WTC11 (cell line): ENCODE measurements at regions not wholly inside any gene's neighbourhood (a gene's known extent, or its start where the extent isn't known, plus 50 kb on each side); places are given as distances from the start of the nearest gene placed in this dataset.

ENCODE experiments used
- ATAC-seq: fragments of 200-7000 bp; cut with Tn5 transposase; 2 replicates; pipeline ENCODE4 v1.10.0; 2021; ENCODE audit warnings: mild to moderate bottlenecking, moderate library complexity
- CTCF ChIA-PET: fragments of 300-600 bp; sonication (Branson Sonifier 250); formaldehyde crosslinking; loops from one replicate; lab custom pipeline; 2021; ENCODE audit warnings: antibody characterized with exemption; lab: Charles Lee
- POLR2A ChIA-PET: fragments of 350-600 bp; sonication (Branson Sonifier 250); formaldehyde crosslinking; loops from one replicate; lab custom pipeline; 2021; ENCODE audit warnings: antibody characterized with exemption; lab: Charles Lee
- DNase-seq: peaks from one replicate; pipeline ENCODE4 v3.0.0; 2021; ENCODE audit warnings: low spot score
- H3K27ac Mint-ChIP-seq: 2 replicates; pipeline ENCODE4 v1.8.0; 2021; ENCODE audit warnings: mixed read lengths
- H3K27me3 Mint-ChIP-seq: 2 replicates; pipeline ENCODE4 v1.8.0; 2021; ENCODE audit warnings: low read depth, mild to moderate bottlenecking, moderate library complexity, mixed read lengths
- H3K36me3 Mint-ChIP-seq: 2 replicates; pipeline ENCODE4 v1.8.0; 2021; ENCODE audit warnings: mixed read lengths
- H3K4me1 Mint-ChIP-seq: 2 replicates; pipeline ENCODE4 v1.8.0; 2022; ENCODE audit warnings: mixed read lengths
- H3K4me3 Mint-ChIP-seq: 2 replicates; pipeline ENCODE4 v1.8.0; 2021; ENCODE audit warnings: mild to moderate bottlenecking, moderate library complexity, mixed read lengths
- H3K9me3 Mint-ChIP-seq: 2 replicates; pipeline ENCODE4 v1.8.0; 2021; ENCODE audit warnings: mixed read lengths
- ATF1 ChIP-seq: sonication (generic); formaldehyde crosslinking; IDR thresholded peaks from 2 replicates; pipeline ENCODE4 v1.8.1; 2023; ENCODE audit warnings: mild to moderate bottlenecking, moderate library complexity, missing genetic modification reagents
- ATF2 ChIP-seq: sonication (generic); formaldehyde crosslinking; IDR thresholded peaks from 2 replicates; pipeline ENCODE4 v1.8.1; 2022; ENCODE audit warnings: low read depth, missing genetic modification reagents, borderline replicate concordance
- GTF2I ChIP-seq: fragments of 250-450 bp; sonication (Bioruptor Pico); conservative IDR thresholded peaks from 2 replicates; pipeline ENCODE4 v1.4.0; 2021; ENCODE audit warnings: mild to moderate bottlenecking
- NR1H2 ChIP-seq: sonication (generic); formaldehyde crosslinking; IDR thresholded peaks from 2 replicates; pipeline ENCODE4 v1.9.0; 2021; ENCODE audit warnings: mild to moderate bottlenecking, moderate library complexity, missing genetic modification reagents
- NR2C2 ChIP-seq: sonication (generic); formaldehyde crosslinking; IDR thresholded peaks from 2 replicates; pipeline ENCODE4 v1.8.0; 2022; ENCODE audit warnings: mild to moderate bottlenecking, missing genetic modification reagents
- NR3C1 ChIP-seq: sonication (generic); formaldehyde crosslinking; conservative IDR thresholded peaks from 2 replicates; pipeline ENCODE4 v1.8.1; 2023; ENCODE audit warnings: low read depth, mild to moderate bottlenecking, missing genetic modification reagents
- SOX15 ChIP-seq: fragments of 250-450 bp; sonication (Bioruptor Pico); IDR thresholded peaks from 2 replicates; pipeline ENCODE4 v1.9.0; 2021; ENCODE audit warnings: mild to moderate bottlenecking
- STAT6 ChIP-seq: sonication (generic); formaldehyde crosslinking; conservative IDR thresholded peaks from 2 replicates; pipeline ENCODE4 v1.8.1; 2023; ENCODE audit warnings: mild to moderate bottlenecking, low read depth, missing genetic modification reagents, moderate library complexity
- TEAD4 ChIP-seq: sonication (generic); formaldehyde crosslinking; IDR thresholded peaks from 2 replicates; pipeline ENCODE4 v1.8.0; 2022; ENCODE audit warnings: mild to moderate bottlenecking, missing genetic modification reagents
- TP53 ChIP-seq: sonication (generic); formaldehyde crosslinking; IDR thresholded peaks from 2 replicates; pipeline ENCODE4 v1.8.1; 2023; ENCODE audit warnings: mild to moderate bottlenecking, missing genetic modification reagents
- ZNF138 ChIP-seq: sonication (generic); formaldehyde crosslinking; conservative IDR thresholded peaks from 2 replicates; pipeline ENCODE4 v1.8.1; 2022; ENCODE audit warnings: mild to moderate bottlenecking, moderate library complexity, missing genetic modification reagents
- ZNF219 ChIP-seq: sonication (generic); formaldehyde crosslinking; IDR thresholded peaks from 2 replicates; pipeline ENCODE4 v1.8.0; 2023; ENCODE audit warnings: missing genetic modification reagents, mild to moderate bottlenecking, borderline replicate concordance
- TF ChIP-seq, protein P1 (sequence below): sonication (generic); formaldehyde crosslinking; IDR thresholded peaks from 2 replicates; pipeline ENCODE4 v1.8.1; 2022; ENCODE audit warnings: mild to moderate bottlenecking, moderate library complexity, missing genetic modification reagents
- TF ChIP-seq, protein P2 (sequence below): sonication (generic); formaldehyde crosslinking; IDR thresholded peaks from 2 replicates; pipeline ENCODE4 v1.8.1; 2023; ENCODE audit warnings: mild to moderate bottlenecking, missing genetic modification reagents
- TF ChIP-seq, protein P3 (sequence below): sonication (generic); formaldehyde crosslinking; IDR thresholded peaks from 2 replicates; pipeline ENCODE4 v1.8.0; 2022; ENCODE audit warnings: mild to moderate bottlenecking, missing genetic modification reagents
- TF ChIP-seq, protein P4 (sequence below): sonication (generic); formaldehyde crosslinking; IDR thresholded peaks from 2 replicates; pipeline ENCODE4 v1.8.1; 2022; ENCODE audit warnings: missing genetic modification reagents, borderline replicate concordance
- TF ChIP-seq, protein P5 (sequence below): sonication (generic); formaldehyde crosslinking; IDR thresholded peaks from 2 replicates; pipeline ENCODE4 v1.8.0; 2023; ENCODE audit warnings: missing genetic modification reagents, mild to moderate bottlenecking, borderline replicate concordance

DNA sequence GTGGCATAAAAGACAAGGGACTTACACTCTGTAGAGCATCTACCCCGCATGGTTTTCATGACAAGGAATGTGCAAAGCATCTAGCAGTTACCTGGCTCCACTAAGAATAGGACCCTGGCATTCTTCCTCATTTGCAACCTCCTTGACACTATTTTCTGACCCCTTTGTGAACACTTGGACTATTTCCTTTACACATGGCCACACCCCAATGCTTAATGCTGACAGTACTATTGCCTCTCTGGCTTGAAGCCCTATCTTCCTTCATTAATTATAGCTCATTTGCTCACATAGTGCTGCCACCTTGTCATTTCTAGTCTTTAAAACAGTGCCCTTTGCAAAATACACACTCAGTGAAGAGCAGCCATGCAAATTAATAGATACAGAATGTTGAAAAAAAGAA is 226.3 kb upstream of the VCX3A start:
- Mint-ChIP-seq H3K4me3 (no peak overlapping the region), H3K4me1 (peaks cover 7% of the 10 kb centered on the region), H3K27ac (no peak overlapping the region), H3K27me3 (no peaks in the 10 kb centered on the region), H3K36me3 (peaks cover 13% of the 10 kb centered on the region), H3K9me3 (peaks cover 20% of the 10 kb centered on the region)
- ChIA-PET CTCF (no interaction called here), POLR2A (no interaction called here)
- TF ChIP-seq, protein P1, sequence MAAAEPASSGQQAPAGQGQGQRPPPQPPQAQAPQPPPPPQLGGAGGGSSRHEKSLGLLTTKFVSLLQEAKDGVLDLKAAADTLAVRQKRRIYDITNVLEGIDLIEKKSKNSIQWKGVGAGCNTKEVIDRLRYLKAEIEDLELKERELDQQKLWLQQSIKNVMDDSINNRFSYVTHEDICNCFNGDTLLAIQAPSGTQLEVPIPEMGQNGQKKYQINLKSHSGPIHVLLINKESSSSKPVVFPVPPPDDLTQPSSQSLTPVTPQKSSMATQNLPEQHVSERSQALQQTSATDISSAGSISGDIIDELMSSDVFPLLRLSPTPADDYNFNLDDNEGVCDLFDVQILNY (CRISPR knock-in tag), result no peak
- TF ChIP-seq ZNF138 (CRISPR knock-in tag), result no peak
- TF ChIP-seq, protein P2, sequence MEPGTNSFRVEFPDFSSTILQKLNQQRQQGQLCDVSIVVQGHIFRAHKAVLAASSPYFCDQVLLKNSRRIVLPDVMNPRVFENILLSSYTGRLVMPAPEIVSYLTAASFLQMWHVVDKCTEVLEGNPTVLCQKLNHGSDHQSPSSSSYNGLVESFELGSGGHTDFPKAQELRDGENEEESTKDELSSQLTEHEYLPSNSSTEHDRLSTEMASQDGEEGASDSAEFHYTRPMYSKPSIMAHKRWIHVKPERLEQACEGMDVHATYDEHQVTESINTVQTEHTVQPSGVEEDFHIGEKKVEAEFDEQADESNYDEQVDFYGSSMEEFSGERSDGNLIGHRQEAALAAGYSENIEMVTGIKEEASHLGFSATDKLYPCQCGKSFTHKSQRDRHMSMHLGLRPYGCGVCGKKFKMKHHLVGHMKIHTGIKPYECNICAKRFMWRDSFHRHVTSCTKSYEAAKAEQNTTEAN (CRISPR knock-in tag), result no peak
- TF ChIP-seq ATF2 (CRISPR knock-in tag), result no peak
- TF ChIP-seq STAT6 (CRISPR knock-in tag), result no peak
- TF ChIP-seq TP53 (CRISPR knock-in tag), result no peak
- no peak for DNase-seq
- ATAC-seq, result no peak

DNA sequence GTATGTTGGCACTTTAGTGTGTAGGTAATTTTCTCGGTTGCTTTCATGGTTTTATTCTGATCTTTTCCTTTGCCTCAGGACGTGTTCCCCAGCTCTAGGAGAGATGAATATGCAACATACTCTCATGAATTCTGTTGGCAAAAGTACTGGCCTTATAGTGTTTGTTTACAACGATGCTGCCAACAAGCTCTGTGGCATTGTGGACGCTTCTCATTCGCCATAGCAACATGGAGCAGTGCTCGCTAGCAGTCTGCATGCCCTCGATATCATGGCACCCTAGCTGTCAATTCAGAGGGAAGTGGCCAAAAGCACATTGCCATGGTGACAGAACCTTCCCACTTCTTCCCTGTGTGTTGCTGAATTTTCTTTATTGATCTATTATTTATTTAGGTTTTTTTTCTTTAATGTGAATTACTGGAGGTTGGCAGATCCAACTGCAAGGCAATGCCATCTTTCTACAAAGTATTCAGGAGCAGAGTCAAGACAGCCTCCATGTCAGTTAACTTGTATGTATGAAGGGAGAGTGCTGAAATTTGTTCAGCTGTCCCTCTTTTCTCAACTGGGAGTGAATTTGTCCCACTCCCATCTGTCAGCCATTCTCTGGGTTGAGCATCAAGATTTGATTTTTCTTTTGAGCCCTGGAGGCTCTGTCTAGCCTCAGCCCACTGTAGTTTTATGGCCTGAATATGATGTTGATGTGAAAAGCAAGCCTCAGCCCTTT is 224.9 kb upstream of the VCX3A start:
- CTCF ChIA-PET, result no interaction called here
- TF ChIP-seq NR3C1 (CRISPR knock-in tag) (no peak), GTF2I (CRISPR knock-in tag) (no peak), NR1H2 (CRISPR knock-in tag) (no peak), ATF1 (CRISPR knock-in tag) (no peak), TEAD4 (CRISPR knock-in tag) (no peak), NR2C2 (CRISPR knock-in tag) (no peak), ZNF219 (no peak), SOX15 (CRISPR knock-in tag) (no peak)
- TF ChIP-seq, protein P3, sequence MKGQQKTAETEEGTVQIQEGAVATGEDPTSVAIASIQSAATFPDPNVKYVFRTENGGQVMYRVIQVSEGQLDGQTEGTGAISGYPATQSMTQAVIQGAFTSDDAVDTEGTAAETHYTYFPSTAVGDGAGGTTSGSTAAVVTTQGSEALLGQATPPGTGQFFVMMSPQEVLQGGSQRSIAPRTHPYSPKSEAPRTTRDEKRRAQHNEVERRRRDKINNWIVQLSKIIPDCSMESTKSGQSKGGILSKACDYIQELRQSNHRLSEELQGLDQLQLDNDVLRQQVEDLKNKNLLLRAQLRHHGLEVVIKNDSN (CRISPR knock-in tag), result no peak
- TF ChIP-seq, protein P4, sequence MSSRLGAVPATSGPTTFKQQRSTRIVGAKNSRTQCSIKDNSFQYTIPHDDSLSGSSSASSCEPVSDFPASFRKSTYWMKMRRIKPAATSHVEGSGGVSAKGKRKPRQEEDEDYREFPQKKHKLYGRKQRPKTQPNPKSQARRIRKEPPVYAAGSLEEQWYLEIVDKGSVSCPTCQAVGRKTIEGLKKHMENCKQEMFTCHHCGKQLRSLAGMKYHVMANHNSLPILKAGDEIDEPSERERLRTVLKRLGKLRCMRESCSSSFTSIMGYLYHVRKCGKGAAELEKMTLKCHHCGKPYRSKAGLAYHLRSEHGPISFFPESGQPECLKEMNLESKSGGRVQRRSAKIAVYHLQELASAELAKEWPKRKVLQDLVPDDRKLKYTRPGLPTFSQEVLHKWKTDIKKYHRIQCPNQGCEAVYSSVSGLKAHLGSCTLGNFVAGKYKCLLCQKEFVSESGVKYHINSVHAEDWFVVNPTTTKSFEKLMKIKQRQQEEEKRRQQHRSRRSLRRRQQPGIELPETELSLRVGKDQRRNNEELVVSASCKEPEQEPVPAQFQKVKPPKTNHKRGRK (CRISPR knock-in tag), result no peak
- TF ChIP-seq, protein P5, sequence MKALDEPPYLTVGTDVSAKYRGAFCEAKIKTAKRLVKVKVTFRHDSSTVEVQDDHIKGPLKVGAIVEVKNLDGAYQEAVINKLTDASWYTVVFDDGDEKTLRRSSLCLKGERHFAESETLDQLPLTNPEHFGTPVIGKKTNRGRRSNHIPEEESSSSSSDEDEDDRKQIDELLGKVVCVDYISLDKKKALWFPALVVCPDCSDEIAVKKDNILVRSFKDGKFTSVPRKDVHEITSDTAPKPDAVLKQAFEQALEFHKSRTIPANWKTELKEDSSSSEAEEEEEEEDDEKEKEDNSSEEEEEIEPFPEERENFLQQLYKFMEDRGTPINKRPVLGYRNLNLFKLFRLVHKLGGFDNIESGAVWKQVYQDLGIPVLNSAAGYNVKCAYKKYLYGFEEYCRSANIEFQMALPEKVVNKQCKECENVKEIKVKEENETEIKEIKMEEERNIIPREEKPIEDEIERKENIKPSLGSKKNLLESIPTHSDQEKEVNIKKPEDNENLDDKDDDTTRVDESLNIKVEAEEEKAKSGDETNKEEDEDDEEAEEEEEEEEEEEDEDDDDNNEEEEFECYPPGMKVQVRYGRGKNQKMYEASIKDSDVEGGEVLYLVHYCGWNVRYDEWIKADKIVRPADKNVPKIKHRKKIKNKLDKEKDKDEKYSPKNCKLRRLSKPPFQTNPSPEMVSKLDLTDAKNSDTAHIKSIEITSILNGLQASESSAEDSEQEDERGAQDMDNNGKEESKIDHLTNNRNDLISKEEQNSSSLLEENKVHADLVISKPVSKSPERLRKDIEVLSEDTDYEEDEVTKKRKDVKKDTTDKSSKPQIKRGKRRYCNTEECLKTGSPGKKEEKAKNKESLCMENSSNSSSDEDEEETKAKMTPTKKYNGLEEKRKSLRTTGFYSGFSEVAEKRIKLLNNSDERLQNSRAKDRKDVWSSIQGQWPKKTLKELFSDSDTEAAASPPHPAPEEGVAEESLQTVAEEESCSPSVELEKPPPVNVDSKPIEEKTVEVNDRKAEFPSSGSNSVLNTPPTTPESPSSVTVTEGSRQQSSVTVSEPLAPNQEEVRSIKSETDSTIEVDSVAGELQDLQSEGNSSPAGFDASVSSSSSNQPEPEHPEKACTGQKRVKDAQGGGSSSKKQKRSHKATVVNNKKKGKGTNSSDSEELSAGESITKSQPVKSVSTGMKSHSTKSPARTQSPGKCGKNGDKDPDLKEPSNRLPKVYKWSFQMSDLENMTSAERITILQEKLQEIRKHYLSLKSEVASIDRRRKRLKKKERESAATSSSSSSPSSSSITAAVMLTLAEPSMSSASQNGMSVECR (CRISPR knock-in tag), result no peak
- TF ChIP-seq, all 79 proteins: peak for 0
- Mint-ChIP-seq H3K27ac (no peak overlapping the region), H3K4me3 (no peak overlapping the region), H3K27me3 (no peaks in the 10 kb centered on the region), H3K4me1 (peaks cover 7% of the 10 kb centered on the region), H3K9me3 (peaks cover 19% of the 10 kb centered on the region), H3K36me3 (peaks cover 11% of the 10 kb centered on the region; the same call in 1 of the 2 replicates)
- ATAC-seq (no peak), DNase-seq (no peak)
- POLR2A ChIA-PET, result no interaction called here
